ENCODE measurements at regions not wholly inside any gene's neighbourhood (a gene's known extent, or its start where the extent isn't known, plus 50 kb on each side); places are given as distances from the start of the nearest gene placed in this dataset.
"Not testable (repeated sequence)": the region's sequence is repeated elsewhere in the genome, so short reads cannot be mapped to it uniquely, and the experiment has no call there.

DNA sequence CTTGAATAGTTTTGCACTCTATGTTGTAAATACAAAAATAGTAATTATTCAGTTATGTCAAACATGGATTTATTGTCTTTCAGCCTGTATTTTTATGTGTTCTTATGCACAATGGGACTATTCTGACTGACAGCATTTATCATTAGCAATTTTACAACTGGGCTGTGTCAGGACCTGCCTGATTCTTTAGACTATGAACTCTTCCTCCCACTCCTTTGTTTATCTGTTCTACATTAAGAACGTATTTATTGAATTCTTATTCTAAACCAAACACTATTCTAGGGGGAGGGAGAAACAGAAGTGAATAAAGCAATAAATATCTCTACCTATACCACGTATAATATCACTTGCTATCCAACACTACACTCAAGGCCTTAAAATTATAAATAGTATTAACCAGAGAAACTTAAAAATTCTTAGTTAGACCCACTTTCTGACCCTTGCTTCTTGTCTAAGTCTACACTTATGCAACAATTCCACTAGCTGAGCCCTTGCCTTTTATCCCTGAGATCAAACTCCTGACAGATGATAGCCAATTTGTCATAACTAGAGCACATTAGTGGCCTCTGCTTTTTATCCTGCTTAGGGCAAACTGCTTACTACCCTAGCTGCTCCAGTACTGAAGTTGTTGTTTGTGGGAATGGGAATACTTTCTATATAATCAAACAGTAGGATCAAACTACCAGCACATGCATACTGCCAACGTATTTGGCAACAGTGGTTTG, 494.3 kb downstream of the BRINP3 start:
- no peak for DNase-seq

DNA sequence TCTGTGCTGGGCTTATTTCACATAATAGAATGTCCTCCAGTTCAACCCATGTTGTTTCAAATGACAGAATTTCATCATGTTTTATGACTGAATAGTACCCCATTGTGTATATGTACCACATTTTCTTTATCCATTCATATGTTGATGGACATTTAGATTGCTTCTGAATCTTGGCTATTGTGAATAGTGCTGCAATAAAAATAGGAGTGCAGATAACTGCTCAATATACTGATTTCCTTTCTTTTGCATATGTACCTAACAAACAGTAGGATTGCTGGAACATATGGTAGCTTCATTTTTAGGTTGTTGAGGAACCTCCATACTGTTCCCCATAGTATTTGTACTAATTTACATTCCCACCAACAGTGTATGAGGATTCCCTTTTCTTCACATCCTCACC, 491.1 kb downstream of the BRINP3 start:
- DNase-seq, result no peak

GRCh38 chr1:189987509-189987908, 490.2 kb downstream of the BRINP3 start:
- DNase-seq, result no peak

DNA sequence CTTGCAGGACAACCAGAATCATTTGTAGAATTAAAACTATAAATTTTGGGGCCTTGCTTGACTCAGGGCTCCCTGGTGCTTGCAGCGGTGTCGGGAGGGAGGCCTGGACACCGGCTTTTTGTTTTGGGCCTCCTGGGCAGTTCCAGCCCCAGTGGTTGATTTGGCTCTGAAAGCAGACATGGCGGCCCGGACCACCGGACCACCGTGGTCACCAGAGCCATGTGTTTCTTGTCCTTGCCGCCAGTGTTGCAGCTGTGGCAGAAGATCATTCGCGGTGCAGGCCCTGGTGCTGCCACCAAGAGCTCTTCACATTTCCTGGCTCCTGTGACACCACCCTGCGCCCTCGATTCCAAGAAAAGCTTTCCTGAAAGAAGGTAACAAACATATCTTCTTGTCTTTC, 484.8 kb downstream of the BRINP3 start:
- no peak for DNase-seq

- DNase-seq, result no peak
Measured at GRCh38 chr1:190000365-190000872, 477.2 kb downstream of the BRINP3 start.

GRCh38 chr1:190001187-190001586, 476.5 kb downstream of the BRINP3 start:
- no peak for DNase-seq

DNA sequence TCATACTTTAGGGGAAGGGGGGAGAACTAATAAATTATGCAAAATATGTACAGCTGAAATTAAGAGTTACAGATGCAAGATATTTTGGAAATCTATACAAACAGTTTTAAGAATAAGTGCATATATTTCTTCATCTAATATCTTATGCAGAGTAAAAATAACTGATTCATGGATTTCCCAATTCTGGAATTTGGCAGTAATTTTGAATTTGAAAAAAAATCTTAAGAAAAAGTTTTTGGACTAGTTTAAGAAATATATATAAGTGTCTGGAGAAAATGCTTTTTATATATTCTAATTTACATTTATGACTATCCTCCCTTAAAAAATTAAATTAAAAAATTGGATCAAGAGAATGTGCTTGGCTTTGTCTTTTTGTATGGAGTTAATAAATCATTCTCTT, 474.3 kb downstream of the BRINP3 start:
- DNase-seq, result no peak

DNA sequence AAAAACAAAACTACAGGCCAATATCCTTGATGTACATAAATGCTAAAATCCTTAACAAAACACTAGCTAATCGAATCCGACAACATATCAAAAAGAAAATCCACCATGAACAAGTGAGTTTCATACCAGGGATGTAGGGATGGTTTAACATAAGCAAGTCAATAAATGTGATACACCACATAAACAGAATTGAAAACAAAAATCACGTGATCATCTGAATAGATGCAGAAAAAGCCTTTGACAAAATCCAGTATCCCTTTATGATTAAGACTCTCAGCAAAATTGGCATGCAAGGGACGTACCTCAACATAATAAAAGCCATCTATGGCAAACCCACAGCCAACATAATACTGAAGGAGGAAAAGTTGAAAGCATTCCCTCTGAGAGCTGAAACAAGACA, 466.1 kb downstream of the BRINP3 start:
- no peak for DNase-seq

DNA sequence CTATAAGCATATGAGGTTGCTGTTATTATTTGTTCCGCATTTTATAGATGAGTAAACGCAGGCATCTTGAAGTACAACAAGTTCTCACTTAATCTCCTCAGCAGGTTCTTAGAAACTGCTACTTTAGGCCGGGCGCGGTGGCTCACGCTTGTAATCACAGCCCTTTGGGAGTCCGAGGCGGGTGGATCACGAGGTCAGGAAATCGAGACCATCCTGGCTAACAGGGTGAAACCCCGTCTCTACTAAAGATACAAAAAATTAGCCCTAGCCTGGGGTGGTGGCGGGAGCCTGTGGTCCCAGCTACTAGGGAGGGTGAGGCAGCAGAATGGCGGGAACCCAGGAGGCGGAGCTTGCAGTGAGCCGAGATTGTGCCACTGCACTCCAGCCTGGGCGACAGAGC, 458.5 kb downstream of the BRINP3 start:
- not testable (repeated sequence) for DNase-seq

- DNase-seq, result no peak
Measured at GRCh38 chr1:190019717-190020116, 457.9 kb downstream of the BRINP3 start.

- DNase-seq, result no peak
Measured at GRCh38 chr1:190022709-190023108, 455.0 kb downstream of the BRINP3 start.

DNA sequence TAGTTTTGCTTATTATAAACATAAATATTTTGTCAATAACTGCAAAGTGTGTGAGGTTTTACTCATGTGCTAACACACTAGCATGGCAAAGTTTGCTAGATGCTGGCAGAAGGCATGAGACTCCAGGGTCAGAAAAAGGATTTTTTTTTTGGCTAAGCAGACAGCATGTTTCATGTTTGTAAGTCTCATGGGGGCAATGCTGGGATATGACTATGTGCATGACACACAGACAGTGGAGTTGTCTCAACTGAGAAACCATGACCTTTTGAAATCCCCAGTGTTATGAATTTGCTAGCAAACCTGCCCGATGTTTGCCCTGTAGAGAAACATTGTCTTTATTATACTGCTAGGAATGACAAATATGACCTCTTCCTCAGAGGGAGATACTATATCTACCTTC, 448.2 kb downstream of the BRINP3 start:
- no peak for DNase-seq

GRCh38 chr1:190043655-190044054, 434.0 kb downstream of the BRINP3 start:
- no peak for DNase-seq

GRCh38 chr1:190046231-190046630, 431.4 kb downstream of the BRINP3 start:
- no peak for DNase-seq
